GM12892 (cell line): ENCODE measurements at regions not wholly inside any gene's neighbourhood (a gene's known extent, or its start where the extent isn't known, plus 50 kb on each side); places are given as distances from the start of the nearest gene placed in this dataset.

Experiments used
- POLR2A ChIP-seq: IDR thresholded peaks from 2 replicates; pipeline ENCODE4 v1.6.1; 2011; ENCODE audit warnings: low read depth, low read length, control low read depth
- POLR2AphosphoS5 ChIP-seq: IDR thresholded peaks from 2 replicates; pipeline ENCODE4 v1.6.1; 2011; ENCODE audit warnings: low read depth, low read length, control low read depth
- TAF1 ChIP-seq: IDR thresholded peaks from 2 replicates; pipeline ENCODE4 v1.6.1; 2011; ENCODE audit warnings: low read depth, mild to moderate bottlenecking, control low read depth, low read length, borderline replicate concordance

DNA sequence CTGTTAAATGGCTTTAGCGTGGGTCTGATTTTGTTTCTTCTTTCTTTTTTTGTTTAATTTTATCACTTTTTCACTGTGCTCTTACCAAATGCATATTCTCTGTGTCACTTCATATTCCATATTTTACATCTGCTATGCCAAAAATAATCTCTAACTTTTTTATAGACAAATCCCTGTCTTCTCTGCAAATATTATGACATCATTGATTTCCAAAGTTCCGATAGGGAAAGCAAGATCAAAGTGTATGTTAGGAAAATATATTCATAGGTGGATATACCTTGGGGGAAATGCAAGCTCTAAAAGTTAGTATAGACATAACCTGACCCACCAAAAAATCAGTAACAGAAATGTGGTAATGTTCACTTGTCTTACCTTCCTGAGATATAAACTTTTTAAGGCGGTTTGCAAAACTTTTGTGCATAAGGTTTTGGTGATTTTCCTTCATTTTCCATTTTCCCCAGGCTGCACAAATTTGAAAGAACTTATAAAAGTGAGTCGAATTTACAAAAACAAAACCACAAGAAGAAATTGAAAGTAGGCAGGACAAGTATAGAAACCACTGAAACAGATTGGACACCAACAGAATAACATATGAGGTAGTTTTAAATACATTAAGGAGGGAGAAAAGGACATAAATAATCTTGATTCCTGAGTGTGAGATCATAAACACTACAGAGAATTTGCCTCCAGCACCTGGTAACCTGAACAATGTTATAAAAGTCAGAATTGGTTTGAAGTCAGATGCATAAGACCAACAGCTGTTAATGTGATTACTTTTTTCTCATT is 63.1 kb upstream of the TFEC start:
- TF ChIP-seq POLR2A (no peak), TAF1 (no peak), POLR2AphosphoS5 (no peak)
